C4-2B (cell line): ENCODE measurements at regions not wholly inside any gene's neighbourhood (a gene's known extent, or its start where the extent isn't known, plus 50 kb on each side); places are given as distances from the start of the nearest gene placed in this dataset.

Experiments used
- CTCF ChIP-seq: fragments of 450-650 bp; conservative IDR thresholded peaks from 2 replicates; pipeline ENCODE4 v1.5.1; 2017; ENCODE audit warnings: mild to moderate bottlenecking
- ZFX ChIP-seq: fragments of 450-650 bp; IDR thresholded peaks from 2 replicates; pipeline ENCODE4 v1.6.1; 2017

DNA sequence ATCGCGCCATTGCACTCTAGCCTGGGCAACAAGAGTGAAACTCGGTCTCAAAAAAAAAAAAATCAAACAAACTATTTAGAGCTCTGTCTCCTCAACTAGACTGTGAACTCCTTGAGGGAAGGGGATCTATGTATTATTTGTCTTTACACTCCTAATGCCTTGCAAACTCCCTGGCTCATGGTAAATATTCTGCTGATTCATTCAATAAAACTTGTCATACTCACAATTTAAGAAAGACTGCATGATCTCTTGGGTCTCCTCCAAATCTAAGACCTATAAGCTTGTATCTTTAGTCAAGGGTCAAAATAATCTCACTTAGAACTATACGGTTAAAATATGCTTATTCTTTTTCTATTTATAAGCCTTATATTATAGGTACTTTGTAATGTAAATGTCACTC lies 90.3 kb upstream of the NR5A2 start:
- TF ChIP-seq CTCF, result no peak
- no peak for TF ChIP-seq ZFX
